ENCODE measurements at regions not wholly inside any gene's neighbourhood (a gene's known extent, or its start where the extent isn't known, plus 50 kb on each side); places are given as distances from the start of the nearest gene placed in this dataset.

GRCh38 chr3:144317961-144318360 is 346.3 kb downstream of the DIPK2A start:
- H3K36me3 Mint-ChIP-seq (ENCODE audit: insufficient read depth in 1 of 3, low read depth in 3 of 3) = no peaks in the 10 kb centered on the region
- H3K27me3 Mint-ChIP-seq (ENCODE audit: low read depth) = no peaks in the 10 kb centered on the region
- Histone ChIP-seq H3K23me2 (ENCODE audit: insufficient read length, low read depth, low read length, poor library complexity, severe bottlenecking) (no peaks in the 10 kb centered on the region), H3K23ac (ENCODE audit: insufficient read length, low read depth, low read length) (no peak overlapping the region), H3K79me2 (ENCODE audit: insufficient read depth, low read length) (no peaks in the 10 kb centered on the region), H4K91ac (ENCODE audit: insufficient read length, low read depth, low read length) (no peak overlapping the region), H3K27ac (ENCODE audit: insufficient read length, low read depth, low read length) (no peak overlapping the region), H3K4me2 (ENCODE audit: insufficient read depth, insufficient read length, low read length) (no peak overlapping the region), H2BK12ac (ENCODE audit: insufficient read length, low read depth, low read length) (no peak overlapping the region), H4K8ac (replicated peaks; ENCODE audit: insufficient read length, low read depth, low read length) (no peak overlapping the region), H3K56ac (ENCODE audit: insufficient read length, low read depth, low read length) (no peak overlapping the region), H3K79me1 (ENCODE audit: insufficient read depth, low read depth, low read length, poor library complexity, severe bottlenecking) (no peaks in the 10 kb centered on the region), H4K5ac (ENCODE audit: insufficient read length, low read depth, low read length) (no peak overlapping the region), H3K4ac (ENCODE audit: low read depth, low read length) (no peak overlapping the region), H2AK5ac (ENCODE audit: insufficient read length, low read length) (no peak overlapping the region), H3K18ac (ENCODE audit: insufficient read length, low read depth, low read length) (no peak overlapping the region), H2BK120ac (ENCODE audit: low read depth, low read length, poor library complexity, severe bottlenecking) (no peak overlapping the region), H2BK5ac (ENCODE audit: insufficient read length, low read length) (no peak overlapping the region), H3T11ph (ENCODE audit: low read length) (no peak overlapping the region), H2BK15ac (ENCODE audit: low read depth, low read length) (no peak overlapping the region), H4K20me1 (ENCODE audit: control insufficient read depth, insufficient read depth, insufficient read length) (no peaks in the 10 kb centered on the region), H3K27me3 (ENCODE audit: insufficient read depth, low read length) (no peaks in the 10 kb centered on the region), H3K9me3 (ENCODE audit: control insufficient read depth, low read depth, low read length) (no peaks in the 10 kb centered on the region), H3K14ac (ENCODE audit: insufficient read depth, low read length) (no peak overlapping the region), H3K4me1 (ENCODE audit: insufficient read depth, low read length) (no peaks in the 10 kb centered on the region), H2BK20ac (ENCODE audit: low read depth, low read length, poor library complexity, severe bottlenecking) (no peak overlapping the region), H2AFZ (ENCODE audit: low read length) (no peak overlapping the region), H3K9ac (ENCODE audit: extremely low read depth, insufficient read length, low read length) (no peak overlapping the region)
- peaks cover 0 to 2% of the 10 kb centered on the region in 2 experiments; a peak in 1 of 4 replicates for H3K4me1 Mint-ChIP-seq
- H3K4me3 Mint-ChIP-seq = no peak overlapping the region
- H3K9me3 Mint-ChIP-seq = no peaks in the 10 kb centered on the region
- no peak for DNase-seq
- no peak overlapping the region for H3K27ac Mint-ChIP-seq
- TF ChIP-seq CTCF (conservative IDR thresholded peaks at IDR 0.05) = no peak
- no CpG with 5 or more reads among the region's 2 CpGs for WGBS (ENCODE audit: extremely low coverage, insufficient read length, low lambda C conversion rate)

Measured in H9 (cell line).